PFSK-1 (cell line): ENCODE measurements at regions not wholly inside any gene's neighbourhood (a gene's known extent, or its start where the extent isn't known, plus 50 kb on each side); places are given as distances from the start of the nearest gene placed in this dataset.

ENCODE experiments used
- FOXP2 ChIP-seq: optimal IDR thresholded peaks from 2 replicates; pipeline ENCODE3; 2011; ENCODE audit warnings: borderline replicate concordance, control low read depth, inconsistent platforms; ENCODE audit not compliant: insufficient read depth; ENCODE audit errors: extremely low read length, extremely low read depth
- POLR2AphosphoS5 ChIP-seq: IDR thresholded peaks from 2 replicates; pipeline ENCODE4 v1.6.1; 2012; ENCODE audit warnings: low read depth, mild to moderate bottlenecking, control low read depth, low read length, moderate library complexity
- SIN3A ChIP-seq: IDR thresholded peaks from 2 replicates; pipeline ENCODE4 v1.6.1; 2012; ENCODE audit warnings: mild to moderate bottlenecking, low read length, moderate library complexity, borderline replicate concordance; ENCODE audit not compliant: insufficient read depth
- TAF1 ChIP-seq: IDR thresholded peaks from 2 replicates; pipeline ENCODE4 v1.6.1; 2012; ENCODE audit warnings: low read length, control low read depth, borderline replicate concordance; ENCODE audit not compliant: insufficient read depth
- TF ChIP-seq, protein P1 (sequence below), 2 experiments: IDR thresholded peaks; 2 replicates each; pipeline versions ENCODE4 v1.6.1 to v1.8.0; 2011 to 2012; ENCODE audit warnings: low read depth in 2 of 2, low read length in 2 of 2, control low read depth in 1 of 2, inconsistent platforms in 1 of 2, mild to moderate bottlenecking in 1 of 2, moderate library complexity in 1 of 2; ENCODE audit not compliant: insufficient read depth in 1 of 2

DNA sequence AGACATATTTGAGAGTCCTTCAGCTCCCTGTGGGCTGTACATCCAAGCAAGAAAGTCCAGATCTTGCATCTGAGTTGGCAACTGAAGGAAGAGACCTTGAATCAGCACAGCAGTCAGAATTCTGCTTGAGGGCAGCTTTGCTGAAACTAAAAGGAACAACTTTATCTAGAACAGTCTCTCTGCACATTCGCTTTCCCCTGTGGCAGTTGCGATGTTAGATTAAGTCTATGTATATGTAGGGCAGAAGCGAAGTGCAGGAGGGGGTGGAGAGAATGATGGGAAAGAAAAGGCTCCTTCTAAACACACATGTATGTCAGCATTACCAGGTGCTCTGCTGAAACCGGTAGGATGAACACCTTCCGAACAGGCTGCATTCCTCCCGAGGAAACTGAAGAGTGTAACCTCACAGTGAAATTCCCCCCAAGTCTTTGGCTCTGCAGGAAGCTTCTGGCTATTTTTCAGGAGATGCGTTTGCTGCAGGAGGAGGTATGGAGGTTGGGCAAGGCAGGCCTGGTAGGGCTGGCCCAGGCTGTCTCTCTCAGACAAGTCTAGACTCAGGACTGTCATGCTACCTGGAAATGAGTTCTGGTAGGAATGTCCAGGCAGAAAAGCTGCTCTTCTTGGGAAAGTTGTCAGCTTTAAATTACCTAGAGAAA is 70.0 kb upstream of the ATL2 start:
- TF ChIP-seq POLR2AphosphoS5 (no peak), TAF1 (no peak), FOXP2 (no peak), SIN3A (no peak)
- TF ChIP-seq, protein P1, sequence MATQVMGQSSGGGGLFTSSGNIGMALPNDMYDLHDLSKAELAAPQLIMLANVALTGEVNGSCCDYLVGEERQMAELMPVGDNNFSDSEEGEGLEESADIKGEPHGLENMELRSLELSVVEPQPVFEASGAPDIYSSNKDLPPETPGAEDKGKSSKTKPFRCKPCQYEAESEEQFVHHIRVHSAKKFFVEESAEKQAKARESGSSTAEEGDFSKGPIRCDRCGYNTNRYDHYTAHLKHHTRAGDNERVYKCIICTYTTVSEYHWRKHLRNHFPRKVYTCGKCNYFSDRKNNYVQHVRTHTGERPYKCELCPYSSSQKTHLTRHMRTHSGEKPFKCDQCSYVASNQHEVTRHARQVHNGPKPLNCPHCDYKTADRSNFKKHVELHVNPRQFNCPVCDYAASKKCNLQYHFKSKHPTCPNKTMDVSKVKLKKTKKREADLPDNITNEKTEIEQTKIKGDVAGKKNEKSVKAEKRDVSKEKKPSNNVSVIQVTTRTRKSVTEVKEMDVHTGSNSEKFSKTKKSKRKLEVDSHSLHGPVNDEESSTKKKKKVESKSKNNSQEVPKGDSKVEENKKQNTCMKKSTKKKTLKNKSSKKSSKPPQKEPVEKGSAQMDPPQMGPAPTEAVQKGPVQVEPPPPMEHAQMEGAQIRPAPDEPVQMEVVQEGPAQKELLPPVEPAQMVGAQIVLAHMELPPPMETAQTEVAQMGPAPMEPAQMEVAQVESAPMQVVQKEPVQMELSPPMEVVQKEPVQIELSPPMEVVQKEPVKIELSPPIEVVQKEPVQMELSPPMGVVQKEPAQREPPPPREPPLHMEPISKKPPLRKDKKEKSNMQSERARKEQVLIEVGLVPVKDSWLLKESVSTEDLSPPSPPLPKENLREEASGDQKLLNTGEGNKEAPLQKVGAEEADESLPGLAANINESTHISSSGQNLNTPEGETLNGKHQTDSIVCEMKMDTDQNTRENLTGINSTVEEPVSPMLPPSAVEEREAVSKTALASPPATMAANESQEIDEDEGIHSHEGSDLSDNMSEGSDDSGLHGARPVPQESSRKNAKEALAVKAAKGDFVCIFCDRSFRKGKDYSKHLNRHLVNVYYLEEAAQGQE (IDR thresholded peaks at IDR 0.05; ENCODE audit: insufficient read depth in 1 of 2, low read depth in 2 of 2, low read length in 2 of 2) = no peak

GRCh38 chr2:38446418-38446817 is 69.3 kb upstream of the ATL2 start:
- TF ChIP-seq POLR2AphosphoS5 (no peak), FOXP2 (no peak), SIN3A (no peak), TAF1 (no peak)
- TF ChIP-seq, protein P1 (IDR thresholded peaks at IDR 0.05; ENCODE audit: insufficient read depth in 1 of 2, low read depth in 2 of 2, low read length in 2 of 2) = no peak

GRCh38 chr2:38444247-38444646 is 67.2 kb upstream of the ATL2 start:
- TF ChIP-seq, protein P1 (IDR thresholded peaks at IDR 0.05; ENCODE audit: insufficient read depth in 1 of 2, low read depth in 2 of 2, low read length in 2 of 2) = no peak
- TF ChIP-seq POLR2AphosphoS5 = no peak
- no peak for TF ChIP-seq TAF1
- no peak for TF ChIP-seq SIN3A
- TF ChIP-seq FOXP2 = no peak

DNA sequence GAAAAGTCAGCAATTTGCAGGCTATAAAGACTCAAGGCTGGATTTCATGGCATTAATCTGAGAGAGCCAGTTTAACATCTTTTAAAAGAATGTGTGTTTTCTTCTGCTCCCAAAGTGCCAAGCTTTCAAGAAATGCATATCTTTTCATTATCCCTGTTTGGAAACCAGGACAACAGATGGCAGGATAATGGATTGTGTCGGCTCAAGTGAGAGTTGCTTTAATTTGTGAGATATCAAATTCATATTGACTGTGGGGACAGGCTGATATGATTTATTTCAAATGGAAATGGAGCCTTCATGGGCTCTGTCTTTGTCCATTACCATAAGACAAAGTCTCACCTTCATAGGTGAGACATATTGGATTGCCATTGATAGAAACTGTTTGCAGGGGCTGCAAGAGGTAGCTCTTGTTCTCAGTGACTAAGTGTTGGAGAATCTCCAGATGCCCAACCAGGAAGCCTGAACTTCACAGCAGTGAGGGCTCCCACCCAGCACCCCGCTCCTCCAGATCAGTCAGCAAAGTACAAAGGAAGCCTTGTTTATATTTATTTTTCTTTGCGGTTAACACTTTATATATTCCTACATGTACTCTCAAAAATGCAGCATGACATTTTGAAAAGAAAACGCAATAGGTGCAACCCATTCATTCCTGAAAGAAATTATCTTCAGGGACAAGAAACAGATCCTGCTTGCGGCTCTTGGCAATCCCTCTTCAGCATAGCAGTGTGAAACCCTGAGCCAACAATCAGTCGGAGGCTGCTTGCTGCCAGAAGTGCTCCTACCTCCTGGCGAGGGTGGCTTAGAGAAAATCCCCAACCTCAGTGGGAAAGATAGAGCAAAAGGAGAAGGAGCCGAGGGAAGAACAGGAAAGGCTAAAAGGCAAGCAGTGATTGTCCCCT is 65.8 kb upstream of the ATL2 start:
- TF ChIP-seq, protein P1 (IDR thresholded peaks at IDR 0.05; ENCODE audit: insufficient read depth in 1 of 2, low read depth in 2 of 2, low read length in 2 of 2) = no peak
- no peak for TF ChIP-seq SIN3A
- no peak for TF ChIP-seq FOXP2
- TF ChIP-seq TAF1 = no peak
- no peak for TF ChIP-seq POLR2AphosphoS5

DNA sequence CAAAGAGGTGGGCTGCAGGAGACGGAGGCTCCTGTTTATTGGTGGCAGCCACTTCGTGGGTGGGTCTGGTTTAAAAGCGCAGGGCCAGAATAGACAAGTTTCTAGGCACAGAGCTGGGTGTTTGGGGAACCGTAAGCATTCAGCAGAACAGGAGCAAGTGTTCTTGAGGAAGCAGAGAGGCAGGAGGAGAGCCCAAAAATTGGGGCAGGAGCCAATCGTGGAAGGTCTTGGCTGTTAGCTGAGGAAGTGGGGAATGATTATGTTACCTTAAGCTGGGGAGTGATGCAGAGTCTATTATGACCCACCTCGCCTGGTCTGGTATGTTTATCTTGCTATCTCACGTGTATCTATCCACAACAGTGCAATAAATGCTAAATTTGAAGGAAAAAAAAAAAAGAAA is 64.3 kb upstream of the ATL2 start:
- no peak for TF ChIP-seq SIN3A
- TF ChIP-seq POLR2AphosphoS5 = no peak
- TF ChIP-seq, protein P1 (IDR thresholded peaks at IDR 0.05; ENCODE audit: insufficient read depth in 1 of 2, low read depth in 2 of 2, low read length in 2 of 2) = no peak
- no peak for TF ChIP-seq TAF1
- no peak for TF ChIP-seq FOXP2
